ENCODE measurements at regions not wholly inside any gene's neighbourhood (a gene's known extent, or its start where the extent isn't known, plus 50 kb on each side); places are given as distances from the start of the nearest gene placed in this dataset.

- no peak for FAIRE-seq
These were observed 673.6 kb downstream of the CD109 start for GRCh38 chr6:74369556-74369993.

GRCh38 chr6:74368746-74369145 lies 672.7 kb downstream of the CD109 start:
- Mint-ChIP-seq H3K27ac (ENCODE audit: unreplicated experiment) (no peak overlapping the region), H3K27me3 (ENCODE audit: low read depth, unreplicated experiment) (no peaks in the 10 kb centered on the region), H3K4me3 (ENCODE audit: unreplicated experiment) (no peak overlapping the region), H3K36me3 (ENCODE audit: low read depth, unreplicated experiment) (no peaks in the 10 kb centered on the region), H3K4me1 (ENCODE audit: low read depth, unreplicated experiment) (peaks cover 10% of the 10 kb centered on the region), H3K9me3 (ENCODE audit: unreplicated experiment) (no peaks in the 10 kb centered on the region)
- Histone ChIP-seq H3K27ac (ENCODE audit: low read depth, low read length) (peak overlapping the region; percentile 57), H4K20me1 (ENCODE audit: insufficient read depth, low read length) (no peaks in the 10 kb centered on the region), H3K27me3 (ENCODE audit: insufficient read depth, low read length) (no peaks in the 10 kb centered on the region), H3K79me2 (ENCODE audit: insufficient read depth, low read length) (no peaks in the 10 kb centered on the region), H3K9ac (ENCODE audit: low read length) (no peak overlapping the region), H3K36me3 (ENCODE audit: insufficient read depth, low read length) (no peaks in the 10 kb centered on the region), H2AFZ (ENCODE audit: low read depth, low read length) (no peak overlapping the region), H3K4me3 (ENCODE audit: insufficient read depth, low read depth, low read length) (no peak overlapping the region), H3K9me3 (ENCODE audit: insufficient read depth, low read depth, low read length) (no peaks in the 10 kb centered on the region), H3K4me1 (ENCODE audit: insufficient read depth, low read length) (peaks cover 3% of the 10 kb centered on the region), H3K4me2 (ENCODE audit: low read length) (no peak overlapping the region)
- peak; percentile 45 for DNase-seq (ENCODE audit: low read depth)
- FAIRE-seq = no peak
- TF ChIP-seq CTCF (IDR thresholded peaks at IDR 0.05; ENCODE audit: insufficient read depth, low read depth, low read length) = no peak
- no peak for TF ChIP-seq EZH2 (IDR thresholded peaks at IDR 0.05; ENCODE audit: insufficient read depth, low read length)

More at GRCh38 chr6:74369556-74369993, 673.6 kb downstream of the CD109 start:
- no peak overlapping the region for H2AFZ ChIP-seq (ENCODE audit: low read depth, low read length)
- H3K79me2 ChIP-seq (ENCODE audit: insufficient read depth, low read length) = no peaks in the 10 kb centered on the region
- Mint-ChIP-seq H3K36me3 (ENCODE audit: low read depth, unreplicated experiment) (no peaks in the 10 kb centered on the region), H3K4me3 (ENCODE audit: unreplicated experiment) (no peak overlapping the region), H3K4me1 (ENCODE audit: low read depth, unreplicated experiment) (peaks cover 10% of the 10 kb centered on the region), H3K9me3 (ENCODE audit: unreplicated experiment) (peaks cover 4% of the 10 kb centered on the region), H3K27ac (ENCODE audit: unreplicated experiment) (no peak overlapping the region), H3K27me3 (ENCODE audit: low read depth, unreplicated experiment) (no peaks in the 10 kb centered on the region)
- no peaks in the 10 kb centered on the region for H3K9me3 ChIP-seq (ENCODE audit: insufficient read depth, low read depth, low read length)
- H3K4me2 ChIP-seq (ENCODE audit: low read length) = peak overlapping the region; percentile 46
- H3K36me3 ChIP-seq (ENCODE audit: insufficient read depth, low read length) = no peaks in the 10 kb centered on the region
- no peaks in the 10 kb centered on the region for H3K27me3 ChIP-seq (ENCODE audit: insufficient read depth, low read length)
- DNase-seq (ENCODE audit: low read depth) = peak; percentile 83
- H3K27ac ChIP-seq (ENCODE audit: low read depth, low read length) = peak overlapping the region; percentile 57
- TF ChIP-seq EZH2 (IDR thresholded peaks at IDR 0.05; ENCODE audit: insufficient read depth, low read length) (no peak), CTCF (IDR thresholded peaks at IDR 0.05; ENCODE audit: insufficient read depth, low read depth, low read length) (no peak)
- no peak overlapping the region for H3K9ac ChIP-seq (ENCODE audit: low read length)
- H3K4me1 ChIP-seq (ENCODE audit: insufficient read depth, low read length) = peaks cover 3% of the 10 kb centered on the region
- H4K20me1 ChIP-seq (ENCODE audit: insufficient read depth, low read length) = no peaks in the 10 kb centered on the region
- no peak overlapping the region for H3K4me3 ChIP-seq (ENCODE audit: insufficient read depth, low read depth, low read length)

- peak; percentile 23 for DNase-seq (ENCODE audit: low read depth)
- no peak overlapping the region for H2AFZ ChIP-seq (ENCODE audit: low read depth, low read length)
- no peaks in the 10 kb centered on the region for H3K27me3 ChIP-seq (ENCODE audit: insufficient read depth, low read length)
- H3K27ac Mint-ChIP-seq (ENCODE audit: unreplicated experiment) = no peak overlapping the region
- H3K9ac ChIP-seq (ENCODE audit: low read length) = no peak overlapping the region
- no peaks in the 10 kb centered on the region for H3K36me3 Mint-ChIP-seq (ENCODE audit: low read depth, unreplicated experiment)
- no peaks in the 10 kb centered on the region for H3K9me3 ChIP-seq (ENCODE audit: insufficient read depth, low read depth, low read length)
- H3K4me1 ChIP-seq (ENCODE audit: insufficient read depth, low read length) = peaks cover 3% of the 10 kb centered on the region
- no peaks in the 10 kb centered on the region for H3K27me3 Mint-ChIP-seq (ENCODE audit: low read depth, unreplicated experiment)
- no peak overlapping the region for H3K4me3 Mint-ChIP-seq (ENCODE audit: unreplicated experiment)
- H3K4me2 ChIP-seq (ENCODE audit: low read length) = no peak overlapping the region
- no peaks in the 10 kb centered on the region for H3K36me3 ChIP-seq (ENCODE audit: insufficient read depth, low read length)
- no peaks in the 10 kb centered on the region for H3K9me3 Mint-ChIP-seq (ENCODE audit: unreplicated experiment)
- FAIRE-seq = peak; percentile 26
- no peak overlapping the region for H3K27ac ChIP-seq (ENCODE audit: low read depth, low read length)
- H3K4me3 ChIP-seq (ENCODE audit: insufficient read depth, low read depth, low read length) = no peak overlapping the region
- TF ChIP-seq EZH2 (IDR thresholded peaks at IDR 0.05; ENCODE audit: insufficient read depth, low read length) (no peak), CTCF (IDR thresholded peaks at IDR 0.05; ENCODE audit: insufficient read depth, low read depth, low read length) (no peak)
- H3K79me2 ChIP-seq (ENCODE audit: insufficient read depth, low read length) = no peaks in the 10 kb centered on the region
- no peaks in the 10 kb centered on the region for H4K20me1 ChIP-seq (ENCODE audit: insufficient read depth, low read length)
- peaks cover 10% of the 10 kb centered on the region for H3K4me1 Mint-ChIP-seq (ENCODE audit: low read depth, unreplicated experiment)
These were observed 670.6 kb downstream of the CD109 start for GRCh38 chr6:74366634-74367033.

Data from astrocyte (in vitro differentiated cells and primary cell).